Endothelial cell of umbilical vein (primary cell): ENCODE measurements at regions not wholly inside any gene's neighbourhood (a gene's known extent, or its start where the extent isn't known, plus 50 kb on each side); places are given as distances from the start of the nearest gene placed in this dataset.
"Not testable (repeated sequence)": the region's sequence is repeated elsewhere in the genome, so short reads cannot be mapped to it uniquely, and the experiment has no call there.

Experiments
- EZH2 ChIP-seq: IDR thresholded peaks from 2 replicates; pipeline ENCODE4 v1.6.1; 2012; ENCODE audit warnings: borderline replicate concordance, low read depth, mild to moderate bottlenecking, moderate library complexity, low read length, inconsistent platforms; ENCODE audit not compliant: severe bottlenecking
- GATA2 ChIP-seq: IDR thresholded peaks from 2 replicates; pipeline ENCODE4 v1.7.0; 2011; ENCODE audit warnings: low read depth, mild to moderate bottlenecking, moderate library complexity, mixed read lengths, low read length; ENCODE audit not compliant: insufficient read length, insufficient read depth
- POLR2A ChIP-seq: IDR thresholded peaks from 2 replicates; pipeline ENCODE4 v1.6.1; 2012; ENCODE audit warnings: low read depth, mild to moderate bottlenecking, control low read depth, low read length
- POLR2AphosphoS5 ChIP-seq: IDR thresholded peaks from 2 replicates; pipeline ENCODE4 v1.6.1; 2012; ENCODE audit warnings: low read depth, mild to moderate bottlenecking, control low read depth, low read length, moderate library complexity; ENCODE audit not compliant: insufficient read depth
- TF ChIP-seq, protein P1 (sequence below), 2 donors: IDR thresholded peaks; 1 replicate in 1 of 2; 2 replicates in 1 of 2; pipeline ENCODE4 v1.5.1; 2011; ENCODE audit warnings: low read length in 2 of 2, mild to moderate bottlenecking in 2 of 2, moderate library complexity in 2 of 2, control low read depth in 1 of 2, inconsistent platforms in 1 of 2, low read depth in 1 of 2; ENCODE audit not compliant: insufficient read depth in 1 of 2; ENCODE audit errors: extremely low read depth in 1 of 2

DNA sequence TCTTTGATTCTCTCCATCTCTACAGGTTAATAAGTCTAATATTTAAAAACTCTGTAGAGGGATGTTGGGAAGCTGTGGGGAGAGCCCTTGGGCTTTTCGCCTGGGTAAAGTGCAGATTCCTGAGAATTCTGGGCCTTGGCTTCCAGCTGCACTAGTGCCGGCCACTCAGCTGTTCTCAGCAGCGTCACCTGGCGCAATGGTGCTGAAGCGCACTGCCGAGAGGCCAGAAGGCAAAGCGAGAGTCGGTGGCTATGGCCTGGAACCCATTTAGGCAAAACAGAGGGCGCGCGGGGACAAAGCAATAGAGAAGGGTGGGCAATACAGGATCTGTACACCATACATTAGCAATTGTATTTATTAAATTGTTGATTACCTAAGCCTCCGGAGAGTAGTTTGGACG is 168.7 kb downstream of the FAM72C start:
- not testable (repeated sequence) for TF ChIP-seq POLR2AphosphoS5, EZH2, GATA2, POLR2A
- TF ChIP-seq, protein P1, sequence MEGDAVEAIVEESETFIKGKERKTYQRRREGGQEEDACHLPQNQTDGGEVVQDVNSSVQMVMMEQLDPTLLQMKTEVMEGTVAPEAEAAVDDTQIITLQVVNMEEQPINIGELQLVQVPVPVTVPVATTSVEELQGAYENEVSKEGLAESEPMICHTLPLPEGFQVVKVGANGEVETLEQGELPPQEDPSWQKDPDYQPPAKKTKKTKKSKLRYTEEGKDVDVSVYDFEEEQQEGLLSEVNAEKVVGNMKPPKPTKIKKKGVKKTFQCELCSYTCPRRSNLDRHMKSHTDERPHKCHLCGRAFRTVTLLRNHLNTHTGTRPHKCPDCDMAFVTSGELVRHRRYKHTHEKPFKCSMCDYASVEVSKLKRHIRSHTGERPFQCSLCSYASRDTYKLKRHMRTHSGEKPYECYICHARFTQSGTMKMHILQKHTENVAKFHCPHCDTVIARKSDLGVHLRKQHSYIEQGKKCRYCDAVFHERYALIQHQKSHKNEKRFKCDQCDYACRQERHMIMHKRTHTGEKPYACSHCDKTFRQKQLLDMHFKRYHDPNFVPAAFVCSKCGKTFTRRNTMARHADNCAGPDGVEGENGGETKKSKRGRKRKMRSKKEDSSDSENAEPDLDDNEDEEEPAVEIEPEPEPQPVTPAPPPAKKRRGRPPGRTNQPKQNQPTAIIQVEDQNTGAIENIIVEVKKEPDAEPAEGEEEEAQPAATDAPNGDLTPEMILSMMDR (IDR thresholded peaks at IDR 0.05; ENCODE audit: extremely low read depth in 1 of 2, insufficient read depth in 1 of 2, low read depth in 1 of 2, low read length in 2 of 2): not testable (repeated sequence)
